ENCODE measurements at regions not wholly inside any gene's neighbourhood (a gene's known extent, or its start where the extent isn't known, plus 50 kb on each side); places are given as distances from the start of the nearest gene placed in this dataset.

GRCh38 chr15:25493823-25494526, 55.2 kb upstream of the UBE3A start:
- TF ChIP-seq CTCF (IDR thresholded peaks at IDR 0.05; ENCODE audit: low read depth, low read length) = no peak
- H3K4me3 ChIP-seq (ENCODE audit: low read depth, low read length) = no peak overlapping the region

- TF ChIP-seq CTCF (IDR thresholded peaks at IDR 0.05; ENCODE audit: low read depth, low read length) = no peak
- no peak overlapping the region for H3K4me3 ChIP-seq (ENCODE audit: low read depth, low read length)
Measured at GRCh38 chr15:25492315-25492714, 53.5 kb upstream of the UBE3A start.

All from WI38 (cell line).